ENCODE measurements at regions not wholly inside any gene's neighbourhood (a gene's known extent, or its start where the extent isn't known, plus 50 kb on each side); places are given as distances from the start of the nearest gene placed in this dataset.
A peak's percentile ranks its signal among the peaks of the same experiment; 100 is the strongest.

DNA sequence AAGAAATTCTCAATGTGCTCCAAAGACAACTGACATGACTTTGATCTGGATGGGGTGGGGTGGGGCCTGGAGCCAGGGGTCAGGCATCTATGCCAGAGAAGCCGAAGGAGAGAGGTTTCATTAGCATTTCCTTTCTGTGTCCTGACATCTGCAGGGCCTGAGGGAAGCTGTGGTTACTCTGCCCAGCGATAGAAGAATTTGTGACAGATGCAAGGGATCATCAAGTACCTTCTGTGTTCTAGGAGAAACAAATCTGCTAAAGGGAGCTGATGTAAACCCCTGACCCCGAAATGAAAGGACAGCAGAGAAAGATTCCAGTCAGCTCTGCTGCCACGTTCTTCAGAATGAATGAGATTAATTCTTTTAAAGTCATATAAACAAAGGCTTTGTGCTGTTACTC, 335.7 kb downstream of the PRELID2 start:
- no peak for DNase-seq

DNA sequence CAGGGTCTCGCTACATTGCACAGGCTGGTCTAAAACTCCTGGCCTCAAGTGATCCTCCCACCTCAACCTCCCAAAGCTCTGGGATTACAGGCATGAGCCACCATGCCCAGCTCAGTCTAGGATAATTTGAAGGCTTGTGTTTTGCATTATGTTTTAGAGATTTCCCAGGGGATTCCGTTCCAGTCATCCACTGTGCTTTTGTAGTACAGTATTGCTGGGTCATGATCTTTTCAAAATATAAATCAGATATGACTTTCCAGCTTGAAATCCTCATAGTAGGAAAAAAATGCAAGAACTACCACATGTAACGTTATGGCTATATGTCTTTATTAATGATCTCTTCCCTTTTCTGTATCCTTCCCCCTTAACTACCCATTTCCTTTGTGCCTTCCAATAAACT, 338.1 kb downstream of the PRELID2 start:
- no peak for DNase-seq

DNA sequence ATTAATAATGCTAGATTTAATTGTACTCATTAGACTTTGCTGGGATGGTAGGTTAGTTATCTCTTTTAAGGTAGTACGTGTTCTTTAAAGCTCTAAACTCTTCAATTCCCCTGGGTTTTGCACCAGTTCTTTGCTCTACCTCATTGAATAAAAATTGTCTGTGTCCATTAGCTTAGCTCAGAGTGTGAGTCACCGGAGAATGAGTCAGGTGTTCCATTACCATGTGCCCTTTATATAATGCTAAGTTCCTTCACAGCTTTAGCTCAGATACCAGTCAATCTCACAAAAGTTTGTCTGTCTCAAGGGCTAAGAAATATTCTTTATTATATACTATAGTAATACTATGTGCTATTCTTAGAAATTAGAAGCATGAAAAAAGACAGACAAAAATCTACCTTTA, 339.4 kb downstream of the PRELID2 start:
- DNase-seq, result peak; percentile 90

DNA sequence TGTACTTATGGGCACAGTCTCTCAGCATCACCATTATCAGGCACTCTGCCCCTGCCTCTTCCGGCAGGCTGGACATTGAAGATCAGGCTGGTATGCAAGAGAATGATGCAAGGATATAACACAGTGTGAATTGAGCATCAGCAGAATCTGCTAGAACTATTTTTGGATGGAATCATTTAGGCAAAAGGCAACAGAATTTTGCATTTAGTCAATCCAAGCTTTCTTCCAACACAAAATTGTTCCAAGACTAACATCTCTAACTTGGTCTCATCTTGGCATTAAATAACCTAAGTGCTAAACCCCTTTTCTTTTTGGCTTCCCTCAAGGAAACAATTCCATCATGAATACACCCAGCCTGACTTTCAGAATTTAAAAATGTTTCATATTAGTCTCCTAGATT, 339.9 kb downstream of the PRELID2 start:
- no peak for DNase-seq

DNA sequence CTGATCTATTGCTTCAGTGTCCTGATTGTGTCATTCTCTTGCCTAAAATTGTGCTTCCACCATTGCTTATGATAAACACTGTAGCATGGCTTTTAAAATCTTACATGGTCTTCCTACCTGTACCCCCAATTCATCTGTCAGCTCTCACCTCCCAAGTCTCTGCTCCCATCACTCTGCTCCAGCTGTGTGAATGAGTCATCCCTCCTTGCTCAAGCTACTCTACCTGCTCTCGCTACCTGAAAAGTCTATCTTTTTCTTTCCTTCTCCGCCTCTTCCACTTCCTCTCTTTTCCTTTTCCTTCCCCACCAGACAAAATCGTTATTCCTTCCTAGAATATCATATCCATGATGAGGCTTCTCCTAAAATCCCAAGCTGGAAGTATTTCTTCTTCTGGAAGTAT, 341.7 kb downstream of the PRELID2 start:
- no peak for DNase-seq

DNA sequence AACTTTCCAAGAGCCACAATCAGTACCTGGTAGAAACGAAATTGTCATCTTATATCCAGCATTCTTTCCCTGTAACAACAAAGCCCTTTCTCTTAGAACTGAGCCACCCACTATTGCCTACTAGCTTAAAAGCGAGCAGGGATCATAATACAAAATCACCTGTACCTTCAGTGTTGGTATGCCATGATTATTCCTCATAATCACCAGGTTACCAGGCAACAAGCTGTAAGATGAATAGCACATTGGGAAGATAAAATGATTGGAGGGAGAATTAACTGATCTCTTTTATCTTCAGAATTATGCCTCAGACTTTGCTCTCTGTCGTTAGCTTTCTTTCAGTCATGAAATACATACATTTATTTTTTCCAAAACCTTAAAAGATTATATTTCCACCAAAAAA, 345.6 kb downstream of the PRELID2 start:
- no peak for DNase-seq

DNA sequence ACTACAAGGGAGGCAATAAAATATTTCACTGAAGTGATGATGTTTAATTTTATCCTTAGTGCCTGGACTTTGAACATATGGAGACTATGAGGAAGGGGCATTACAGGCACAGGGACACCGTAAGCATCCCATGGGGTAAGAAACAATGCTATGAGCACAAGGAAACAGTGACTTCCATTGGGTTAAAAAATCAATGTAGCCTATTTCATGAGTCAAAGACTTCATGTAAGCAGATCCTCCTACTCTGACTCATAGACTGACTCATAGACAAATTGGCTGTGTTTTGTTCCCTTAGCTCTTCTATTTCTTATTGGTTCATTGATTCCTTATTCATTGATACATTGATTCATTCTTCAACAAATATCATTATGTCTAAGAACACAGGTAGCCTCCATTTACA, 351.0 kb downstream of the PRELID2 start:
- peak; percentile 48 for DNase-seq

DNA sequence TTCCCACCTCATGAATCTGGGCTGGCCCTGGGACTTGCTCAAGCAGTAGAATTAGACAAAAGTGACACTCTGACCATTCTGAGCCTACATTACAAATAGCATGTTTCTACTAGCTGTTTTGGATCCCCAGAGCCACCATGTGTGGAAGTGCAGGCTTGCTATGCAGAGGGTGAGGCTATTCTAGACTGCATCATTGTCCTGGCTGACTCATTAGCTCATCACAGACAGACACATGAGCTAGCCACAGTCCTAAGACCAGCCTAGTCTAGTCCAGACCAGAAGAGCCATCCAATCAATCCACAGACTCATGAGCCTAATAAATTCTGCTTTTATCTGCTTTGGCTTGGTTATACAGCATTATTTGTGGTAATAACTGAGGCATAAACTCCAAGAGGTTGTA, 351.9 kb downstream of the PRELID2 start:
- peak; percentile 4 for DNase-seq

DNA sequence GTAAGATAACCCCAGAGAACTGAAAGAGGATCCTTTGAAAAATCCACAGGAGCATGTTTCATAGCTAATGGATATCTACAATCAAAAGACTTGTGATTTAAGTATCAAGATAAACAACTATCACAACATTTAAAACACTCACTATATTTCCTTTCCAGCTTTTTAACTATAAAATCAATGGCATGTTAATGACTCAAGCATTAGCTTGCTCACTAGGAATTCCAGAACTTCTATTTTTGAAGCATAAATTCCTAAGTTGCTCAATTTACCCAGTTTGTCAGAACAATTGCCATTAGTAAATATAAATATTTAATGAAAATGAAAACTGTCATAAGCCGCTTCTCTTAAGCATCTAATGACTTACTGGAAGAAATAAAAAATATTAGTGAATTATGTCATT, 355.3 kb downstream of the PRELID2 start:
- peak; percentile 10 for DNase-seq

DNA sequence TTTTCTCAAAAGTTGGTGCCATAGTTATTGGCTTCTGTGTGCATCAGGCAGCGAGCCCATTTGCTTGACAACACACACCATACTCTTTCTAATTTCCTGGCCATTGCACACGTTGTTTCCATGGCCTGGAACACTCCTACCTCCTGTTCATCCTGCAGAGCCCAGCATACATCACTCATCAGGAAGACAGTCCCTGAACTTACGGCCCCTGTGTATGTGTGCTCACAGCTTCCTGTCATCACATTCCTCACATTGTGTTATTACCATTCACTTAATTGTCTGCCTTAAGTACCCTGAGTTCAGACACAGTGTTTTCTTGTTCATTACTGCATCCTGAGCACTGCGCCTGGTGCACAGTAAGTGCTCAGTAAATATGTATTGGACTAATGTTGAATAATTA, 355.9 kb downstream of the PRELID2 start:
- peak; percentile 38 for DNase-seq

DNA sequence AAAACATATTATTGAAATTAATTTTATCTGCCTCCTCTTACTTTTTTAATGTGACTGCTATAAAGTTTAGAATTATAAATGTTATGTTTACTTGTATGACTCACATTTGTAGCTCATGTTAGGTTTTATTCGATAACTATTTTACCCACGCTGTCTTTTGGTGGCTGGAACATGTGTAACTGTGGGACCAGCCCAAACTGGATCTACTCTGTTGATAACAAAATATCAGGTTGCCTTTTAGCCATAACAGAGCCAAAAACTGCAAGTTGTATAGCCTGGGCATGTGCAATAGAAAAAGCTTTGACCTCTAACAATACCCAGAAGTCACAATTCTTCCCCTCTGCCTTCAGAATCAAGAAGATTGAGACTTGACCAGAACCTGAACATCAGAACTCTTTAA, 356.5 kb downstream of the PRELID2 start:
- DNase-seq, result no peak

DNA sequence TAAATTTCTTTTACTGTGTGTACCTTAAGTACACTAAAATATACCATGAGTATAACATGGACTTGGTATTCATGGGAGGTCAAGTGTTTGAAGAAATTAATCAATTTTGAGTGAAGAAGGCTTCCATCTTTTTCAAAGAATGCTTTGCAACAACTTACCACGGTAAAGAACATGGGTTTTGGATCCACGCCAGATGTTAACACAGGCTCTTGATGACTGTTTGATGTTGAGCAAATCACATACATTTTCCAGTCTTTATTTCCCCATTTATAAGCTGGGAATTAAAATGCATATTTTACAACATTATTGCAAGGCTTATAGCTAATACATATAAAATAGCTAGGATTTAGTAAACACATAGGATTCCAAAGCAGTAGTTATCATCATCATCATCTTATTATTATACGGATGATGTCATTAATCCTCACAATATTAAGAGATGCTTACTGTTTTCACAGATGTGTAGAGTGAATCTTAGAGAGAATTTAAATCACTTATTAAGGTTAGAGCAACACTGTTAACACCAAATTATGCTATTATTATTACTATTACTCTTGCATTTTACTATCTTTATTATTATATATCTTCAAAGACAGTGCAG, 362.0 kb downstream of the PRELID2 start:
- DNase-seq, result no peak

DNA sequence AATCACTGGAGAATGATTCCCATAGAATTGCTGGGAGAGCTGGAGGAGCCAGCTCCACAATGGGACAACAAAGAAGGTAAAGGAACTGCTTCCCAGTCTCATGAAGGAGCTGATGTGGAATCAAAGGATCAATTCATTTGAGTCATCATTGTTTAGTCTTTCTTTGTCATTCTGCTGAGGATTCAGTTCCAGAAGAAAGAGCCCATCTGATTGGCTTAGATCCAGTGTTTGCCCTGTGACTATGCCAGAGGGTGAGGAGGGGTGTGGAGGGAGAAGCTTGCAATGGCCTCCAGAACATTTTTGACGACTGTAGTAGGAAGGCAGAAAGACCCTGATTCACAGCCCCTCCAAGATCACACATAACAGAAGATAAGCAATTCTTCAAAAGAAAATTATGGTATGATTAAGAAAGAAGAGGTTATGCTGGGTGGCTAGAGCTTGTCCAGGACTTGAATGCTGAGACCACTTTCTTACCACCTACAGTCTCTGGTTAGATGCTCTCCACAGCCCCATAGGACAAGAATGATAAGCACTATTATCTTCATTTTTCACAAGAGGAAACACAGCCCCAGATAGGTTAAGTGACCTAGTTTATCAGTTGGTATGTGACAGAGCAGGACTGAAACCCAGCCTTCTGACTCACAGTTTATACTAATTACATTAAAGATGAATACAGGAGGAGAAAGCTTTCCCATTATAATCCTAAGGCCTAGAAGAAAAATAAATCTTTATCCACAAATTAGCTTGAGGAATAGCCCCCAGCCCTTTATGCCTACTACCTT, 363.1 kb downstream of the PRELID2 start:
- peak; percentile 38 for DNase-seq

DNA sequence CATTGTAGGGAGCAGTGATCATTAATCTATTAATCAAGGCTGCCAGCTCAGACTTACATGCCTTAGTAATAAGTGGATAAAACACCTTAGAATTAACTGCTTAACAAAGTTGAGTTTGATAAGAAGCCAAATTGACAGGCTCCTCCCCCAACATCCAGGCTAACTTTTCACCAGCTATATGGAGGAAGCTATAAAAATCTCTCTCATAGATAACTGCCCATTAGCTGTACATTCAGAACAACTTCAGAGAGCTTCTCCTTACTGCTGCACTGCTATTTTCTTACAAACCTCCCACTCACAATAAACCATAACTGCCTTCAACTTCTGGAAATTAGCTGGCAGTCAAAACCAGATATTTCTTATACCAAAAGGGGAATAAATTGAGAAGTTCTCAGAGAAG, 364.1 kb downstream of the PRELID2 start:
- DNase-seq, result no peak

DNA sequence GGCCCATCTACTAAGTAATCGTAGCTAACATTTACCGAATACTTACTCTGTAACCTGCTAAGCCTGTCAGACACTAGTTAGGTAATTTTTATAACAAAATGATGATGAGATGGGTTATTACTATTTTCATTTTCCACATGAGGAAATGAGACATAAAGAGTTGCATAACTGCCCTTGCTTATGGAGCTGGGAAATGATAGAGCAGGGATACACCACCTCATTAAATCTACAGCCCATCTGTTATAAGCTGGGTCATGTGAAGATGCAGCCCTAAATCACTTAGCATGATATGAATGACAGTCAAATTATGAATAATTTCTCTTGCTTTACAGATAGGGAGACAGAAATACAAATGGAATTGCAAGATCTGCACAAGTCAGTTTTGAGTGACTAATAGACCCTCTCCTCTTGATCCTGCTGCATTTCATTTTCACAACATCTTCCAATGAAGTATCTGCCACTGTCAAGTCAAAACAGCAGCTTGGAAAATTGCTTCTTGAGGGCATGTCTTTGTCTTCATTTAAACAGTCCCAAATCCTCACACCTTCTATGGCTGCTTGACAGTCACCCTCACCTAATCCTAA, 364.7 kb downstream of the PRELID2 start:
- DNase-seq, result no peak

DNA sequence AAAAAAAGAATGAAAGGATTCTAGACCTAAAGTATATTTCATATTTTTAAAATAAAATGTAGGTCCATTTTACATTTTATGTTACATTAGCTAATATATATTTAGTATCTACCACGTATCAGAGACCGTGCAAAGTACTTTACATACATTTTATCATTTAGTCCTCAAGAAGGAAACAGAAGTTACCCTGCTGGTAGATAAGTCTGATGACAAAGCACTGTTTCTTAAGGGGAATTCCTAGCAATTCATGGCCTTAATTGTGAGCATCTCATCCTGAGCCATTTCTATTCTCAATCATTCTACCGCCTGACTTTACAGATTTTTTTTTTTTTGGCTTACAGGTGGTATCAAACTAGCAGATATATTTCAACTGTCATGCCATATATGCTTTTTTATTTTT, 367.7 kb downstream of the PRELID2 start:
- DNase-seq, result no peak

DNA sequence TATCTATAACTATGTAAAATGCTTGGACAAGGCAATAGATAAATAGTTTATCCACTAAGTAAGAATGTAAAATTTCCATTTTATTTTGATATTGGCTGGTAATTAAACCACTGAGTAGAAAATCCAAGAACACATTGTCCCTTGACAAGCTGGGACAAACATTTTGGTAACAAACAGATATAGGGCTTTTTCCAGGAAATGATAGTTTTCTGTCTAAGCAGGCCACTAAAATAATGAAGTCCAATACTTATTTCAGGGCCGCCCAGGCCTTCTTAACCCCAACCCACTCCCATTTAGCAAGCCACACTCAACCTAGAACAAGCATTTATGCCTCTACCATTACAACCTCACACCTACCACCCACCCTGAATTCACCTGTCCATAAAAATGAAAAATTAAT, 368.6 kb downstream of the PRELID2 start:
- DNase-seq, result no peak

DNA sequence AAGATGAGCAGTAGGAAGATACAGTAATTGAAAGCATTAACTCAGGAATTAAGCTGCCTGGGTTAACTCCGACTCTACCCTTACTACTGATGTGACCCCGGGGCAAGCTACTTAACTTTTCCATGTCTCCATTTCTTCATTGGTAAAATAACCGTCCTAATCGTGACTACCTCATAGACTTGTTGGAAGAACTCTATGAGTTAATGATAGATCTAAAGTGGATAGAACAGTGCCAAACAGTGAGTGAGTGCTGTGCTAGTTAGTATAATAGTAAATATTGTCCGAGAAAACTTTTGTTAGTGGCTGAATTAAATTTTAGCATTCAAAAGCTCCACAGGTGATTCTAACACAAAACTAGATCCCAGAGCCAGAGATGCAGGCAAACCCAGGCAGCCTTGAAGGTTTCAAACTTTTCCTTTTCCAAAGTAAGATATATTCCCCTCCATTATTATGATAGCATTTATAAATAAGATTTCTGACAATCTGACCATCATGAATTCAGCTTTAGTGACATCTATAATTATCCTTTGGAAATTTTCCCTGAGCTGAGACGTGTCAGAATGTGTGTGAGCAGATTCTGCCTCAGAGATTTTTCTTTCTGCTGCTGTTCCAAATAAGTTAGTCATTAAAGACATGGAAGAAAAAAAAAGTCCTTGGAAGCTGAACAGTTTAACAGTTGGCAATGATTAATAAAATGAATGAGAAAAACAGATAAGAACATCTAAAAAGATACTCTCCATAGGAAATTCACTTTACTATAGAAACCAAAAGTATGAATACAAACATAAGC, 369.5 kb downstream of the PRELID2 start:
- DNase-seq, result peak; percentile 75

DNA sequence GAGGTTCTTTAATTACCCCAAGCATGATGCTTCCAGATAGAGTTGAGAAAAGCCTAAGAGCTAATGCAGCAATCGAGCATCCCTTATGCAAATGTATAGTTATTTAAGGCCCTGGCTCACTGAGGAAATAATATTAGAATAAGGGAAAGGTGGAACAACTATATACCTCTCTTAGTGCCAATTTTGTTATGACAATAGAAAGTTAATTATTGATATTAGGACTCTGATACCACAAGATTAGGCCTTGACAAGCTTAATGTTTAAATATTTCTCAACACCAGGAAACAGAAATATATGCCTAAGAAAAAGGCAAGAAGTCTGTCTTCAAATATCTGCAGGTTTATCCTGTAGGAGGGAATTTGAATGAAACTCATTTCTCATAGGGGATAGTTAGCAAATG, 371.0 kb downstream of the PRELID2 start:
- DNase-seq, result no peak

DNA sequence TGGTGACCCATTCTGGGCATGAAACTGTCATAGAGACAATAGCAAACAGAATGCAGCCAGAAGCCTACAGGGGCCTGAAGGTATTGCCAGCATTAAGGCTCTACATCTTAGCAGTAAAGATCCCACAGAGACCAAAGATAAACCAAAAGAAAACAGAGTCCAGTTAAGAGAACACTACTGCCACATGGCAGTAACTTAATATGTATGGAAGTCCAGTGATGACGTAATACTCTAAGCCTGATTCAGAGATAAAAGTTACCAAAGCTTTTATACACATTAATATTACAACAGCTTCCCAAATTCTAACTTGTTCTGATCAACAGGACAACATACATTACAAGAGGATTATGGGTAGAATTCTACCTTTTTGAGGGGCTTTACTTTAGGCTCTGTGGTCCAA, 371.5 kb downstream of the PRELID2 start:
- no peak for DNase-seq

DNA sequence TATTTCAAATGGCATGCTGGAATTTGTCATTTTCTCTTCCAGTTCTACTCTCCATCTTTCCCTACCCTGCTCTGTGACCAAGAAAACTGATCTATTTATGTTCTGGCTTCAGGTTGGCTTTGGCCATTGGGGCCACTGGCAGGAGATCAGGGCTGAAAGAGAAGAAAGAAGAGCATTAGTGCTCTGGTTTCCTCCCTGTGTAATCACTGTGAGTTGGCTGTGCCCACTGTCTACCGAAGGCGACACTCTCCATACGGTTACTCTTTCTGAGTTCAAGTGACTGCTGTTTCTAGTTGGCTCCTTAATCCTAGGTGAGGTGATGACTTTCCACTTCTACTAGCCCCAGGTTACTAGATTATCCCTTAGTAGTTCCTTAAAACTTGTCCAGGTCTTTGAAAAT, 372.6 kb downstream of the PRELID2 start:
- DNase-seq, result no peak

DNA sequence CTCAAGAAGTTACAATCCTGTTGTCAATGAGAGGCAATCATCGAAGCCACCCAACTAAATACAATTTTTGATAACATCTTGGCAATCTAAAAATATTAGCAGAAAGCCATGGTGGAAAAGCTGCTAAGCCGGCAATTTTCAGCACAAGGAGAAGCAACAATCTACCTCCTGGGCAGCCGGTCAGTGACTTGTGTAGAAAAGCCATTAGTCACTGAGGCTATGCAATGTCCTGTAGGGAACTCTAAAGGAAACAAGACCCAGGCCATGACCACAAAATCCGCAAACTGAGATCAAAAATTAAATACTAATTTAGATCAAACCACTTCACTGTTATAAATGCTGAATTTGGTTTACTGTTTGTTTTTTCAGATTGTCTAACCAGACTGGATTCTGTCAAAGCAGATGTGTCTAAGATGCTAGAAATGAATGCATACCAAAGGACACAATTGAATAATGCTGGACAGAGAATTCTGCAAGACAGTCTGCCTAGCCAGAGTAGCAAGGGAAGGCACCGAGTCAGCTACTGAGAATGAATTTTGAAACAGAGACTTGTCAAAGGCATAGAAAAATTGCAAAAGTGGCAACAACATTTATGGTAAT, 384.8 kb downstream of the PRELID2 start:
- no peak for DNase-seq

DNA sequence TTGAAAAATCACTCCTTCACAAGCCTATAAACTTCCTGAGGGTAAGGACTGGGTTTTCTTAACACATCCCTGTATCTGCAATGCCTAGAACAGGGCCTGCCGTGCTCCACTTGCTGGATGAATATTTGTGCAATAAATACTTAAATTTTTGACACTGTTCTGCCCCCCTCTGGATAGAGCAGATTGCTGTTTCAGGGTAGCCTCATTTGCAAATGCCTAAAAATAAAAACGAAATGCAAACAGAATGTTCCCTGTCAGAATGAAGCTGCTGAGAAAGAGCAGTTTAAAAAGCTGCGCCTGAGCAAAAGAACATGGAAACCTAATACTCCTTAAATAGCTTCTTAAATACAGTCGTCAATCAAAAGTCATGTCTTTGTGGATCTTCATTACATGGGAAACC, 385.3 kb downstream of the PRELID2 start:
- no peak for DNase-seq
